ENCODE measurements at regions not wholly inside any gene's neighbourhood (a gene's known extent, or its start where the extent isn't known, plus 50 kb on each side); places are given as distances from the start of the nearest gene placed in this dataset.

GRCh38 chr1:157367091-157367739, 185.1 kb downstream of the FCRL5 start:
- no peaks in the 10 kb centered on the region for H3K9me3 ChIP-seq
- H3K4me1 ChIP-seq, result no peaks in the 10 kb centered on the region
- no peak for DNase-seq (ENCODE audit: low spot score in 2 of 2)
- 73% methylated on average over 3 of the region's 3 CpGs for WGBS, 2 donors
- H3K27me3 ChIP-seq, result no peaks in the 10 kb centered on the region
- TF ChIP-seq, protein P1, sequence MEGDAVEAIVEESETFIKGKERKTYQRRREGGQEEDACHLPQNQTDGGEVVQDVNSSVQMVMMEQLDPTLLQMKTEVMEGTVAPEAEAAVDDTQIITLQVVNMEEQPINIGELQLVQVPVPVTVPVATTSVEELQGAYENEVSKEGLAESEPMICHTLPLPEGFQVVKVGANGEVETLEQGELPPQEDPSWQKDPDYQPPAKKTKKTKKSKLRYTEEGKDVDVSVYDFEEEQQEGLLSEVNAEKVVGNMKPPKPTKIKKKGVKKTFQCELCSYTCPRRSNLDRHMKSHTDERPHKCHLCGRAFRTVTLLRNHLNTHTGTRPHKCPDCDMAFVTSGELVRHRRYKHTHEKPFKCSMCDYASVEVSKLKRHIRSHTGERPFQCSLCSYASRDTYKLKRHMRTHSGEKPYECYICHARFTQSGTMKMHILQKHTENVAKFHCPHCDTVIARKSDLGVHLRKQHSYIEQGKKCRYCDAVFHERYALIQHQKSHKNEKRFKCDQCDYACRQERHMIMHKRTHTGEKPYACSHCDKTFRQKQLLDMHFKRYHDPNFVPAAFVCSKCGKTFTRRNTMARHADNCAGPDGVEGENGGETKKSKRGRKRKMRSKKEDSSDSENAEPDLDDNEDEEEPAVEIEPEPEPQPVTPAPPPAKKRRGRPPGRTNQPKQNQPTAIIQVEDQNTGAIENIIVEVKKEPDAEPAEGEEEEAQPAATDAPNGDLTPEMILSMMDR (IDR thresholded peaks at IDR 0.05), result no peak
- TF ChIP-seq EP300 (IDR thresholded peaks at IDR 0.05), result no peak
- TF ChIP-seq POLR2A (IDR thresholded peaks at IDR 0.05), result no peak
- no peak overlapping the region for H3K4me3 ChIP-seq
- no peak overlapping the region for H3K27ac ChIP-seq
- no peaks in the 10 kb centered on the region for H3K36me3 ChIP-seq

- 61 to 70% methylated on average over 3 of the region's 3 CpGs for WGBS, 2 donors
- H3K36me3 ChIP-seq, result no peaks in the 10 kb centered on the region
- no peak for TF ChIP-seq POLR2A (IDR thresholded peaks at IDR 0.05)
- no peak for TF ChIP-seq EP300 (IDR thresholded peaks at IDR 0.05)
- TF ChIP-seq, protein P1 (IDR thresholded peaks at IDR 0.05), result no peak
- H3K9me3 ChIP-seq, result no peaks in the 10 kb centered on the region
- no peak overlapping the region for H3K4me3 ChIP-seq
- DNase-seq (ENCODE audit: low spot score in 2 of 2), result no peak
- H3K4me1 ChIP-seq, result no peaks in the 10 kb centered on the region
- no peak overlapping the region for H3K27ac ChIP-seq
- no peaks in the 10 kb centered on the region for H3K27me3 ChIP-seq
Observed at GRCh38 chr1:157364612-157365011, 187.7 kb downstream of the FCRL5 start.

GRCh38 chr1:157363660-157364140, 188.6 kb downstream of the FCRL5 start:
- Histone ChIP-seq H3K36me3 (no peaks in the 10 kb centered on the region), H3K27ac (no peak overlapping the region), H3K4me3 (no peak overlapping the region), H3K27me3 (no peaks in the 10 kb centered on the region), H3K9me3 (no peaks in the 10 kb centered on the region), H3K4me1 (no peaks in the 10 kb centered on the region)
- TF ChIP-seq, protein P1 (IDR thresholded peaks at IDR 0.05), result peak in 2 of 5 experiments; percentile 23 to 32
- TF ChIP-seq EP300 (IDR thresholded peaks at IDR 0.05), result no peak
- WGBS, 2 donors, result 80 to 87% methylated on average over 7 of the region's 7 CpGs
- DNase-seq (ENCODE audit: low spot score in 2 of 2), result no peak

- H3K4me3 ChIP-seq, result no peak overlapping the region
- H3K36me3 ChIP-seq, result no peaks in the 10 kb centered on the region
- H3K27ac ChIP-seq, result no peak overlapping the region
- TF ChIP-seq EP300 (IDR thresholded peaks at IDR 0.05) (no peak), POLR2A (IDR thresholded peaks at IDR 0.05) (no peak)
- TF ChIP-seq, protein P1 (IDR thresholded peaks at IDR 0.05), result no peak
- no peaks in the 10 kb centered on the region for H3K9me3 ChIP-seq
- H3K27me3 ChIP-seq, result no peaks in the 10 kb centered on the region
- DNase-seq (ENCODE audit: low spot score in 2 of 2), result no peak
- no peaks in the 10 kb centered on the region for H3K4me1 ChIP-seq
Observed at GRCh38 chr1:157360023-157360390, 192.3 kb downstream of the FCRL5 start.

GRCh38 chr1:157359314-157360022, 192.8 kb downstream of the FCRL5 start:
- WGBS, 2 donors, result 86 to 89% methylated on average over 4 of the region's 4 CpGs
- Histone ChIP-seq H3K9me3 (no peaks in the 10 kb centered on the region), H3K27me3 (no peaks in the 10 kb centered on the region), H3K4me1 (no peaks in the 10 kb centered on the region), H3K36me3 (no peaks in the 10 kb centered on the region), H3K4me3 (no peak overlapping the region), H3K27ac (no peak overlapping the region)
- TF ChIP-seq POLR2A (IDR thresholded peaks at IDR 0.05), result no peak
- TF ChIP-seq, protein P1 (IDR thresholded peaks at IDR 0.05), result no peak
- TF ChIP-seq EP300 (IDR thresholded peaks at IDR 0.05), result no peak
- no peak for DNase-seq (ENCODE audit: low spot score in 2 of 2)

Data from tibial nerve (tissue), 4 donors.